ENCODE measurements at regions not wholly inside any gene's neighbourhood (a gene's known extent, or its start where the extent isn't known, plus 50 kb on each side); places are given as distances from the start of the nearest gene placed in this dataset.

DNA sequence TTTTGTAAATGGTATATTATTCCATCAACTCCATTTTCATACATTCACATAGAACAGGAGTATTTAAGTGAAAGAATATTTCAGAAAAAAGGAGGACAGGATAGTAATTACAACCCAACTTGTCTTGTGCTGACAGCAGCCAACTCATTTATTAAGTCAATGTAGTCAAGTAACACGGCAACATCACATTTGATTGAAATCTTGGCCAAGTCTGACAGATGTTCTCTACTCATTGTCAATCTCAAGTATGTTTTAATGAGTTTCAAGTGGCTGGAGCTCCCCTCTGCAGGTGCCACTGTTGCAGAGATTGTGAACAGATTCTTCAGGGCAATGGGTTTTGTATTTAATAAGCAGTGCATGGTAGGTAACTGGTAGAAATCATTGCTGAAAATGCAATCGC, 332.5 kb downstream of the C4orf33 start:
- Histone ChIP-seq H3K27me3 (ENCODE audit: insufficient read depth, low read depth) (no peaks in the 10 kb centered on the region), H3K4me2 (no peak overlapping the region), H3K36me3 (ENCODE audit: insufficient read depth) (no peaks in the 10 kb centered on the region), H3K79me2 (ENCODE audit: insufficient read depth, low read depth) (no peaks in the 10 kb centered on the region), H2AFZ (ENCODE audit: low read depth) (no peak overlapping the region), H3K4me3 (IDR thresholded peaks at IDR 0.05; ENCODE audit: insufficient read depth, low read depth, low read length) (no peak overlapping the region), H3K9ac (no peak overlapping the region), H4K20me1 (ENCODE audit: insufficient read depth) (no peaks in the 10 kb centered on the region), H3K27ac (no peak overlapping the region), H3K4me1 (ENCODE audit: low read depth, poor library complexity, severe bottlenecking) (no peaks in the 10 kb centered on the region)
- TF ChIP-seq, protein P1, sequence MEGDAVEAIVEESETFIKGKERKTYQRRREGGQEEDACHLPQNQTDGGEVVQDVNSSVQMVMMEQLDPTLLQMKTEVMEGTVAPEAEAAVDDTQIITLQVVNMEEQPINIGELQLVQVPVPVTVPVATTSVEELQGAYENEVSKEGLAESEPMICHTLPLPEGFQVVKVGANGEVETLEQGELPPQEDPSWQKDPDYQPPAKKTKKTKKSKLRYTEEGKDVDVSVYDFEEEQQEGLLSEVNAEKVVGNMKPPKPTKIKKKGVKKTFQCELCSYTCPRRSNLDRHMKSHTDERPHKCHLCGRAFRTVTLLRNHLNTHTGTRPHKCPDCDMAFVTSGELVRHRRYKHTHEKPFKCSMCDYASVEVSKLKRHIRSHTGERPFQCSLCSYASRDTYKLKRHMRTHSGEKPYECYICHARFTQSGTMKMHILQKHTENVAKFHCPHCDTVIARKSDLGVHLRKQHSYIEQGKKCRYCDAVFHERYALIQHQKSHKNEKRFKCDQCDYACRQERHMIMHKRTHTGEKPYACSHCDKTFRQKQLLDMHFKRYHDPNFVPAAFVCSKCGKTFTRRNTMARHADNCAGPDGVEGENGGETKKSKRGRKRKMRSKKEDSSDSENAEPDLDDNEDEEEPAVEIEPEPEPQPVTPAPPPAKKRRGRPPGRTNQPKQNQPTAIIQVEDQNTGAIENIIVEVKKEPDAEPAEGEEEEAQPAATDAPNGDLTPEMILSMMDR (conservative IDR thresholded peaks at IDR 0.05; ENCODE audit: low read depth, low read length): no peak

DNA sequence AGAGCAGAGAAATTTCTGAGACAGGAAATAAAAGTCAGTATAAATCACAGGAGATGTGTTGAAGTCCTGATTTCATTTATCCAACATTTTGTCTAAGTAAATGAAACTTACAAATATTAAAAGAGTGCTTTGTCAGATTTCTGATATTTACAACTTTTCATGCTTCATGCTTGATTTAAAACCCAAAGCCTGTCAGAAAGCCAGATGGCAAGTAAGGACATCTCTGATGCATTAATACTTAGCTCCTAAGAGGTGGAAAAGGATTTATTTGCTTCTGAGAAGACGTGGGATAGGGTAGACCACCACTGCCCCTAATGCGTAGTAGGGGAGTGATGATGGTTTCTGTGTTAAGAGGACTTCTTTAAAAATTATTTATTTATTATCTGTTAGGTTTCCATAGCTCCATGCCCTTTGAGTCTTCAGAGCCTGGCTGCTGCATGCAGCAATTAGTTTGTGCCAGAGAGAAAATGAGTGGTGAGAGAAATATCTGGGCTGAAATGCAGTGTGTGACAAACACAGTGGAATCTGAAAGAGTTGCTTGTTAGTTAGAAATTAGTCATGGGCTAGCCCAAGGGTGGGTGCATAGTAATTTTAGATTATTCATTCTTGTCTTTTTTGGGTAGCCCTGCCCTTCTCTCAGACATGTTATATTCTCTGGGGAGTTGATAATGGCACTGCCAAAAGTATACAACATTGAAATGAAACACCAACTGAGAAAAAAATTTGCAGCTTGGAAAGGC, 333.8 kb downstream of the C4orf33 start:
- Histone ChIP-seq H3K4me3 (IDR thresholded peaks at IDR 0.05; ENCODE audit: insufficient read depth, low read depth, low read length) (no peak overlapping the region), H2AFZ (ENCODE audit: low read depth) (no peak overlapping the region), H3K79me2 (ENCODE audit: insufficient read depth, low read depth) (no peaks in the 10 kb centered on the region), H3K4me2 (no peak overlapping the region), H3K27me3 (ENCODE audit: insufficient read depth, low read depth) (no peaks in the 10 kb centered on the region), H3K27ac (no peak overlapping the region), H4K20me1 (ENCODE audit: insufficient read depth) (no peaks in the 10 kb centered on the region), H3K9ac (no peak overlapping the region), H3K36me3 (ENCODE audit: insufficient read depth) (no peaks in the 10 kb centered on the region), H3K4me1 (ENCODE audit: low read depth, poor library complexity, severe bottlenecking) (no peaks in the 10 kb centered on the region)
- TF ChIP-seq, protein P1 (conservative IDR thresholded peaks at IDR 0.05; ENCODE audit: low read depth, low read length): no peak

DNA sequence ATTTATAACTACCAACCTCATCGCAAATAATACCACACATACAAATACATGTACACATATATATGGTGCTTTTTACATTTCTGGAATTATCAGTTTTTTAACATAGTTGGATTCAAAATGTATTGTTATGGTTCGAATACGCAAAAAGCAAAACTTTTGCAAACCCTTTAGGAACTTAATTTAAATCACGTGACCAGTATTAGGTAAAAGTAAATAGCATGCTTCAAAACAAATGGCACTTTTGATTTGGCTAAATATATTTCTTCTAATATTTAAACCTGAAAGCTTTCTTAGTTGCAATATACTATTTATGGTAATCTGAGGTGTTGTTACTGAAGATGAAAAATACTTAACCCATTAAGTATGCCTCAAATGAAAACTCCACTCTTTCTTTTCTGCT, 341.4 kb downstream of the C4orf33 start:
- H3K27ac ChIP-seq: no peak overlapping the region
- H2AFZ ChIP-seq (ENCODE audit: low read depth): no peak overlapping the region
- H3K9ac ChIP-seq: no peak overlapping the region
- no peak overlapping the region for H3K4me2 ChIP-seq
- H3K79me2 ChIP-seq (ENCODE audit: insufficient read depth, low read depth): no peaks in the 10 kb centered on the region
- no peaks in the 10 kb centered on the region for H3K36me3 ChIP-seq (ENCODE audit: insufficient read depth)
- H4K20me1 ChIP-seq (ENCODE audit: insufficient read depth): no peaks in the 10 kb centered on the region
- H3K27me3 ChIP-seq (ENCODE audit: insufficient read depth, low read depth): no peaks in the 10 kb centered on the region
- no peaks in the 10 kb centered on the region for H3K4me1 ChIP-seq (ENCODE audit: low read depth, poor library complexity, severe bottlenecking)
- TF ChIP-seq, protein P1 (conservative IDR thresholded peaks at IDR 0.05; ENCODE audit: low read depth, low read length): no peak
- H3K4me3 ChIP-seq (IDR thresholded peaks at IDR 0.05; ENCODE audit: insufficient read depth, low read depth, low read length): no peak overlapping the region

DNA sequence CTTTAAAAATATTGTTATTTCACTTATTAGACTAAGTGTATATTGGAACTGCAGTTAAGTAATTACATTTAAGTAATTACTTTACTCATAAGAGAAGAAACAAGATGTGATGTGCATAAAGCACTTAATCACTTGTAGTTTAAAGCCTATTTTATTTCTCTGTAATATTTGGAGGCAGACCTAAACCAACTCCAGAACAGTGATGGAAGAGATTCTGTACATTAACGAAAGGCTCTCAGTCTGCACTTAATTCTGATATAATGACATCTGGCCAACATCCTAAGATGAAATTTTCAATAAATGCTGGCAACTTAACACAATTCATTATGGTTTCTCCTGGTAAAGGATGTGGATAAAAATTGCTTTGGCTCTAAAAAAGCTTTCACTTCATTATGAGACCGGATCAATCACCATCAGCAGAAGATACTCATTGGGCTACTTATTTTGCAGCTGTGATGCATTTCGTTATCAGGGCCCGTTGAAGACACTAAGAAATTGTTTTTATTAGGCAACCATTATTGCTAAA, 342.6 kb downstream of the C4orf33 start:
- Histone ChIP-seq H3K4me2 (no peak overlapping the region), H3K27ac (no peak overlapping the region), H2AFZ (ENCODE audit: low read depth) (no peak overlapping the region), H3K9ac (no peak overlapping the region), H3K27me3 (ENCODE audit: insufficient read depth, low read depth) (no peaks in the 10 kb centered on the region), H3K79me2 (ENCODE audit: insufficient read depth, low read depth) (no peaks in the 10 kb centered on the region), H3K4me1 (ENCODE audit: low read depth, poor library complexity, severe bottlenecking) (no peaks in the 10 kb centered on the region), H3K4me3 (IDR thresholded peaks at IDR 0.05; ENCODE audit: insufficient read depth, low read depth, low read length) (no peak overlapping the region), H4K20me1 (ENCODE audit: insufficient read depth) (no peaks in the 10 kb centered on the region), H3K36me3 (ENCODE audit: insufficient read depth) (no peaks in the 10 kb centered on the region)
- TF ChIP-seq, protein P1 (conservative IDR thresholded peaks at IDR 0.05; ENCODE audit: low read depth, low read length): no peak

Data from KMS-11 (cell line).